CD4-positive, alpha-beta T cell treated with Interleukin-6 at 100 ng/mL for 8 hours (primary cell): ENCODE measurements at regions not wholly inside any gene's neighbourhood (a gene's known extent, or its start where the extent isn't known, plus 50 kb on each side); places are given as distances from the start of the nearest gene placed in this dataset.
A peak's percentile ranks its signal among the peaks of the same experiment; 100 is the strongest.

Source experiments
- DNase-seq: peaks from one replicate; pipeline ENCODE4 v3.0.0-alpha.2; 2020; ENCODE audit warnings: mixed read lengths, low spot score

GRCh38 chr2:204109681-204110080, 173.1 kb downstream of the ICOS start:
- DNase-seq, result no peak

- DNase-seq, result peak; percentile 56
These were observed 173.8 kb downstream of the ICOS start for GRCh38 chr2:204110338-204110741.

DNA sequence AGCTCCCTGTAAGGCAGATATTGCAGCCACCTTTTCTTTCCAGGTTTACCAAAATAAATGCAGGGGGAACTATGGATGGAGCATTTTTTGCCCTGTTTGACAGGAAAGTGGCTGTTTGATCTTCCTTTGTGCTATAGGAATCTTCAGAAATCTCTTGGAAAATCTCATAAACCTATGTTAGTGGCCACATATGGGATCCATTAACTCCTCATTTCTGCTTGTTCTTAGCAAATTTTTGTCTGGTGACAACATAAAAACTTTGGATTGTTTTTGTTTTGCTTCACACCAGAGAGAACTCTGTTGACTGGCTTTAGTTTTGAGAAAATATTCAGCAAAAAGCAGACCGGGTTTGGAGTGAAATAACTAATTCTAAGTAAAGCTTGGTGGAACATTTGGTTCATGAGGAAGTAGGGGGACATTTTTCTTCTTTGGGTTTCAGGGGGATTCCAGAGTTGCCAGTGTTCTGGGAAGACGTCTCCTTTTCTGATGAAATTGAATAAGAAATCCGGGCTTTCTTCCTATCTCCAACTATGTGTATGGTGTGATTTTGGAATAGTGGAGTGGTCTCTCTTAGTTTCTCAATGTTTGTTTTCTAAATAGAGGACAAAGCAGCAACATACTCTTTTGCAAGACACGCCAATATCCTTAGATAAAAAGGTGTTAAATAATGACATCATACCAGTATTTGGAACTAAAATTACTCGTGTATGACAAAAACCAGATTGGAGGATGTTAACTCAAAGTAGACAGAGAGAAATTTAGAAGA, 174.4 kb downstream of the ICOS start:
- DNase-seq, result no peak

DNA sequence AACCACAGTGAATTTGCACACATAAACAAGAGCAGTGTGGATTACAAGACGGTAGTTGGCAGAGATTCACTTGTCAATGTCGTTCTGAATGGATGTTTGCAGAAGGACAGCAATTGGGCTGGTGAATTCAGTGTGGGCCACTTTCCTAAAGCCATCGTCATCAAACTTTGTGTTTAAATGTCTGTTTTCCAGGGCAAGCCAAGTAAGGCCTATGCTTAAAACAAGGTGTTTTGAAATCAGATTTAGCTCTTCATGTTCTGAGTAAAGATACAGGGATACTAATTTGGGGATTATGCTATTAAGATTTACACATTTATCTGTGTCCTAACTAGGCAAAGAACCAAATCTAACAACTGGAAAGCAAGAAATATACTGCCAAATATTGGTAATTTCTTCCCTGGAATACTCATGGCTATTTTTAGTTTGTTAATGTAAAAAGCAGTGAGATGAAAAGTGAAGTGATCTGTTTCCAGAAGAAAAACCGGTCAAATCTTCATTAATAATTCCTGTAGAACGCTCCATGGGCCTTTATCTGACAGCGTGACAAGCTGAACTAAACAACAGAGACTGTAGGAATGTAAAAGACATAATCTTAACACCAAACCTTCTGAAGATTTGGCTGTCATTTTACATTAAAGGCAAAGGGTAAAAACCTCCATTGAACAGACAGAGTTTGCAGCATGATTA, 175.7 kb downstream of the ICOS start:
- DNase-seq, result no peak

GRCh38 chr2:204114295-204115136, 178.0 kb downstream of the ICOS start:
- no peak for DNase-seq

- DNase-seq, result no peak
These were observed 178.8 kb downstream of the ICOS start for GRCh38 chr2:204115137-204116056.

- DNase-seq, result no peak
These were observed 179.7 kb downstream of the ICOS start for GRCh38 chr2:204116159-204116792.

- no peak for DNase-seq
These were observed 185.9 kb downstream of the ICOS start for GRCh38 chr2:204122425-204122824.

- DNase-seq, result no peak
These were observed 187.7 kb downstream of the ICOS start for GRCh38 chr2:204124140-204124750.

GRCh38 chr2:204126705-204127104, 190.1 kb downstream of the ICOS start:
- DNase-seq, result no peak

GRCh38 chr2:204127238-204127637, 190.7 kb downstream of the ICOS start:
- DNase-seq, result no peak

- DNase-seq, result no peak
These were observed 193.2 kb downstream of the ICOS start for GRCh38 chr2:204129591-204130294.

- DNase-seq, result no peak
These were observed 195.1 kb downstream of the ICOS start for GRCh38 chr2:204131621-204132020.

DNA sequence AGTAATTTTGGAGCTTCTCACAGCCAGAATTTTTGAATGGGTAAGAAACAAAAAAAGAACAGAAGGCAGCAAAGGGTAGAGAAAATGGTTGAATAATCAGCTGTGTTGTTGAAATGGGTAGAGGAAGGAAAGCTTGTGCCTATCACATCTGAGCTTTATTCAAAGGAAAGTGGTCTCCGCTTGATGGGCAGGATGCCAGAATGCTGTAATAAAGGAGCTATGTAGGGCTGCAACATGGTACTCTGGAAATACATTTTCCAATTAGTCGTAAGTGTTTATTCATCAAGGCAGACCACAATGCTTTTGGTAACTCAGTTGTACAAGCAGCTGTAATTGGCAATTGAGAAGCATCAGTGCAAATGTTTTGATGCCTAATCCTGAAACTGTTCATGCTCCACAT, 196.9 kb downstream of the ICOS start:
- no peak for DNase-seq

GRCh38 chr2:204134421-204134820, 197.9 kb downstream of the ICOS start:
- no peak for DNase-seq

GRCh38 chr2:204135752-204136151, 199.2 kb downstream of the ICOS start:
- DNase-seq, result no peak

- no peak for DNase-seq
These were observed 201.6 kb downstream of the ICOS start for GRCh38 chr2:204138206-204138605.

- DNase-seq, result no peak
These were observed 203.7 kb downstream of the ICOS start for GRCh38 chr2:204140246-204140645.

- DNase-seq, result no peak
These were observed 206.9 kb downstream of the ICOS start for GRCh38 chr2:204143216-204144014.
